GM19468 (cell line): ENCODE measurements at regions not wholly inside any gene's neighbourhood (a gene's known extent, or its start where the extent isn't known, plus 50 kb on each side); places are given as distances from the start of the nearest gene placed in this dataset.

Experiments used
- ATAC-seq: cut with Tn5 transposase; IDR thresholded peaks from one replicate; pipeline ENCODE4 v1.9.1; 2021; ENCODE audit warnings: mild to moderate bottlenecking, moderate library complexity, moderate number of reproducible peaks; ENCODE audit not compliant: unreplicated experiment; ENCODE audit errors: extremely low read depth

DNA sequence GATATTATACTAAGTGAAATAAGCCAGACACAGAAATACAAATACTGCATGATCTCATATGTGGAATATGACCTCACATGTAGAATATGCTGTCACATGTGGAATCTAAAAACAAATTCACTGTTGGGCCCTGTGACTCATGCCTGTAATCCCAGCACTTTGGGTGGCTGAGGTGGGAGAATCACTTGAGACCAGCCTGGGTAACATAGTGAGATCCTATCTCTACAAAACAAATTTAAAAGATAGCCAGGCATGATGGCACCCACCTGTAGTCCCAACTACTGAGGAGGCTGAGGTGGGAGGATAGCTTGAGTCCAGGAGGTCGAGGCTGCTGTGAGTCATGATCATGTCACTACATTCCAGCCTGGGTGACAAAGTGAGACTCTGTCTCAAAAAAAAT, 160.3 kb downstream of the PTEN start:
- ATAC-seq = no peak

GRCh38 chr10:88026031-88026430, 162.6 kb downstream of the PTEN start:
- no peak for ATAC-seq

DNA sequence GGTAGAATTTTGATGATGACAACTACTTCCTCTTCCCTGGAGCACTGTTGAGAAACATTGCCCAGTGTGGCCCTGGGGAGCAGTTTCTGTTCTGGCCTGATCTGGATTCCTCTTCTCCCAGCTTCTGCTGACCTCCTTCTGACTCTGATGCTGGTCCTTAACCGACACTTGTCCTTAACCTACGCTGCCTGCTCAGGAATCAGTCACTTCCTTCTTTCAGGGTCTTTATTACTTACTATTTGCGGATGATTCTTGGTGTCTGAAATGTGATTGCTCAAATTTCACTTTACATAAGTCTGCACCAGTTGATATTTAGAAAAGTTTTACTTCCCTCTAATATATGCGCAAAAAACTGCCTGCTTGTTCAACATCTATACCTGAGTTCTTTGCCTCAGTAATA, 164.1 kb downstream of the PTEN start:
- ATAC-seq = no peak

- ATAC-seq = no peak
Measured at GRCh38 chr10:88028072-88028471, 164.6 kb downstream of the PTEN start.

GRCh38 chr10:88028654-88029053, 165.2 kb downstream of the PTEN start:
- no peak for ATAC-seq

GRCh38 chr10:88032566-88032965, 169.1 kb downstream of the PTEN start:
- no peak for ATAC-seq

DNA sequence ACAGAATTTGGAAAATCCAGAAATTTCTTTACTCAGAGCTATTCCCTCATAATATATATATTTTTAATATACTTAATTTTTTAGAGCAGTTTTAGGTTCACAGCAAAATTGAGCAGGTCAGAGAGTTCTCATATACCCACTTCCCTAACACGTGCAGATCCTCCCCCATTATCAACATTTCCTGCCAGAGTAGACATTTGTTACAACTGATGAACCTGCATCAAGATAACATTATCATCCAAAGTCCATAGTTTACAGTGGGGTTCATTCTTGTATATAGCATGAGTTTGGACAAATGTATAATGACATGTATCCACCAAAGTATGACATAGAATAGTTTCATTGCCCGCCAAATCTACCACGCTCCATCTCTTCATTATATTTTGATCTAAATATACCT, 170.0 kb downstream of the PTEN start:
- no peak for ATAC-seq

GRCh38 chr10:88033793-88034192, 170.4 kb downstream of the PTEN start:
- no peak for ATAC-seq

- no peak for ATAC-seq
Measured at GRCh38 chr10:88036126-88036525, 172.7 kb downstream of the PTEN start.

- no peak for ATAC-seq
Measured at GRCh38 chr10:88037623-88038022, 174.2 kb downstream of the PTEN start.

GRCh38 chr10:88038268-88038667, 174.8 kb downstream of the PTEN start:
- no peak for ATAC-seq

- ATAC-seq = no peak
Measured at GRCh38 chr10:88039496-88040200, 176.2 kb downstream of the PTEN start.

DNA sequence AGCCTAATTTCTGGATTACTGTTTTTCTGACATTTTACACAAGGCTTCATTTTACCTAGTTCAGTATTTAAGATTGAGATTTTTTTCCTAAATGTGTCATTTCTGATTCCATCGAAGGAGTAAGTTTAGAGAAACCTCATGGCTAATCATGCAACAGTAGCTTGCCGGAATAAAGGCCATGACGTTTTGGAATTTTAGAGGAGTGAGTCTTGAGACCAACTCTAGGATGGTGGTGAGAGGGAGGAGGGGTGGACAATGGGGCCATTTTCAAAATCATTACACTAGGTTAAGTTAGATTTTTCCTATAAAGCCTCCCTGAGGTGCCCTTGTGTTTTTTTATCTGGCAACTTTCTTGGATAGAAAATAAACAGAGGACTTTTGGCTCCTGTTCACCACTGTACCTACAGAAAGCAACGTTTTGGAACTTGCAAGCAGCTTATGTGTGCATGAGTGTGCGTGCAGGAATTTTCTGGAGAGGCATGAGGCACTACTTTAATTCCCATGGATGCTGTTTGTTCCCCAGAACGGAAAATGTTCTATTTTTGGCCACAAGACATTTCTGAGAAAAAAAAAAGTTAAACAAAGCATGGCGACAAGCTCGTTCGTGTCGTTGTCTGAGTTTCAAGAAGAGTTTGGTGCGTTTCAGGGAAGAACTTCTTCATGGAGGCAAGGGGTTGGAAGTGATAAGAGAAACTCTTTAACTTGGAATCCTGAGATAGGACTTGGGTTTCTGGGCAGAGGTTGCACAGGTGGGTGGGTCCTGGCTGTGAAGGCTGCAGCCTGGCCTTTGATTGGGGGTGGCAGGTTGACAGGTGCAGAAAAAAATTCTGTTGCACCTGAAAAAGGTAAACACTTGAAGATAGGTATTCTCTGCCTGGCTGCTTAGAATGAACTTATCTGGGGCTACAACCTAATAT, 178.1 kb downstream of the PTEN start:
- no peak for ATAC-seq

DNA sequence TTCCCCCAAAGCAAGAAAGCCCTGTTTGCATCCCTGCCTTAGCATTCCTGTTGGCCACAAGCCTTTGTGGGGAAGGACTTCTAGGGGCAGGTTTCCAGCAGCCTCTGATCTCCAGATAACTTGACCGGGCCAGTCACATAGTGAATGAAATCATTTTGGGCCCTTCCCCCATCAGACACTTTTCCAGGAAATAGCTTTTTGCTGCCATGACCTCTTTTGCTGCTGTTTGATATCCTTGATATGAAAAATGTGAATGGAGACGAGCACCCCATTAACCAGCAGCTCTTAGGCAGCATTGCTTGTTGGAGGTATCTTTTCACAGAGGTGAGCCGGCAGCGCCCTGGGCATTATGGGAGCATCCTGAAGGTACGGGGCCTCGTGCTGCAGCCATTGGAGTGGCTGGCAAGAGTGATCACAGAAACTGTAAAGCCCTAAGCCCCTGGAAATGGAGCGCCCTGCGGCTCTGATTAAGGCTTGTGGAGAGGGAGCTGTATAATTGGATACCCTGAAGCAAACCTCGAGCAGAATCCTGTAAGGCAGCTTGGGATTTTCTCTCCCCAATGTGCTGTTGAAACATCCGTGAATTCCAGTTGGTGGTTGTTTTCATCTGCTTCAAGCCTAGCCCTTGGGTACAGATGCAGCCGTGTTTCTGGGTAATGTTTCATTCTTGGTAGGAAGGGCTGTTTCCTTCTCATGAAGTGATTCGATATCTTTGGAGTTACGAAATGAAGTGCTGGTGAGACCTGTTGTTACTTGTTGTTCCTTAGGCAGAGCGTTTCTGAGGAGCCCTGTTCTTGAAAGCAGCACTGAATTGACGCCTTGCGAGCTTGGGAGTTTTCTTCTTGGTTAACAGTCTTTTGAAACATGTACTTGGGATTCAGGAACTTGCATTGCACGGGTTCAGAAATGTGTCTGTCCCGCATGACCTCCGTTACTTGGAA, 179.0 kb downstream of the PTEN start:
- ATAC-seq = no peak

DNA sequence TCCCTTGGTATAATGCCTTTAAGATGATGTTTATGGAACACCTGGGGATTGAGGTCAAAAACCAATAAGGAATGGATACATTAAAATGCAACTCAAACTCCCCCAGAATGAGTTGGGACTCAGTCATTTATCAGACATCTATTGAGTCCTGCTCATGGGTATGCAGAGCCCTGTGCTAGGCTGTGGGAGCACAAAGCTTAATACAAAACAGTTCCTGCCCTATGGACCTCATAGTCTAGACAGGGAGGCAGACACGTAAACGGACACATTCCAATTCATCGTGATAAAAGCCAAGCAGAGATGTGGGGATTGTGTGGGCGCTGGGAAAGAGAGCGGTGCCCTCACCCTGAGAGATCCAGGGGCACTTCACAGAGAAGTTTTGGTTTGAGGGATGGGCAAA, 181.7 kb downstream of the PTEN start:
- no peak for ATAC-seq

- ATAC-seq = no peak
Measured at GRCh38 chr10:88045656-88046415, 182.4 kb downstream of the PTEN start.

DNA sequence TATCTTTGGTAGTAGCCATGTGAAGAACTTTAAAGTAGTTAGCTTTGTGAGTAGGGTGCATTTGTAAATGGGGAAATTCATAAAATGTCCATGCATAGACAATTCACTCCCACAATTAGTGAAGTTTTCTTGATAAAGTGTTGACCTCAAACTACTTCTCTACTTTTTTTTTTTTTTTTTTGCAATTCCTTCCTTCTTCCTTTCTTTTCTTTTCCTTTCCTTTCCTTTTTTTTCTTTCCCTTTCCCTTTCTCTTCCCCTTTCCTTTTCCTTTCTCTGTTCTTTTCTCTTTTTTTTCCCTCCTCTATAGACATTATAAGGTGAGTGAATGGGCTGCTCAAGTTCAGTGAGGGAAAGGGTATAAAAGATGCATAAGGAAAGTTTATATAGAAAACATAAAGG, 184.2 kb downstream of the PTEN start:
- ATAC-seq = no peak

GRCh38 chr10:88048312-88048711, 184.9 kb downstream of the PTEN start:
- ATAC-seq = no peak

GRCh38 chr10:88049204-88049603, 185.8 kb downstream of the PTEN start:
- no peak for ATAC-seq

DNA sequence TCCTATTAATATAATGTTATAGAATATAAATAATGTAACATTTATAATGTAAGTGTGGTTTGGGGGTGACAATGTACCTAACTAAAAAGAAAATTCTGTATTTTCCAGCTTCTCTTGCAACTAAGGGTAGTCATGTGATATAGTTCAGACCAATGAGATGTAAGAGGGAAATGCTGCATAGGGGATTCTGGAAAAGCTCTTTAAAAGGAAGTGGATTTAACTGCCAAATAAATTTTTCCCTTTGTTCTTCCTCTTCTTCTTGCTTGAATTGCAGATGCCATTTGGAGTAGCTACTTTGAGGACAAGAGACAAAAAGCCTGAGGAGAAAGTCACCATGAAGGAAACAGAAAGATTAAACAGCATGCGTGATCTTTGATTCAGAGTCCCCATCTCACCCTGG, 194.3 kb downstream of the PTEN start:
- ATAC-seq = no peak
